Kasumi-1 (cell line): ENCODE measurements at regions not wholly inside any gene's neighbourhood (a gene's known extent, or its start where the extent isn't known, plus 50 kb on each side); places are given as distances from the start of the nearest gene placed in this dataset.

Experiments
- DNase-seq, 2 experiments: peaks; one replicate each; lab custom pipeline; 2025; lab: John Stamatoyannopoulos, UW

- no peak for DNase-seq
These were observed 1206.1 kb downstream of the ARAP2 start for GRCh38 chr4:35038079-35038805.

- no peak for DNase-seq
These were observed 1205.5 kb downstream of the ARAP2 start for GRCh38 chr4:35038845-35039244.

- DNase-seq = no peak
These were observed 1191.8 kb downstream of the ARAP2 start for GRCh38 chr4:35052546-35052945.

- DNase-seq = no peak
These were observed 1181.2 kb downstream of the ARAP2 start for GRCh38 chr4:35063031-35063570.

- DNase-seq = no peak
These were observed 1177.9 kb downstream of the ARAP2 start for GRCh38 chr4:35066406-35066805.

- DNase-seq = no peak
These were observed 1163.5 kb downstream of the ARAP2 start for GRCh38 chr4:35080799-35081198.

GRCh38 chr4:35087218-35087617, 1157.1 kb downstream of the ARAP2 start:
- no peak for DNase-seq

- DNase-seq = no peak
These were observed 1143.4 kb downstream of the ARAP2 start for GRCh38 chr4:35100932-35101331.

GRCh38 chr4:35102066-35102465, 1142.2 kb downstream of the ARAP2 start:
- no peak for DNase-seq

GRCh38 chr4:35105486-35105885, 1138.8 kb downstream of the ARAP2 start:
- no peak for DNase-seq

GRCh38 chr4:35106091-35106734, 1138.1 kb downstream of the ARAP2 start:
- DNase-seq = no peak

- no peak for DNase-seq
These were observed 1120.2 kb downstream of the ARAP2 start for GRCh38 chr4:35124106-35124505.

- no peak for DNase-seq
These were observed 1118.2 kb downstream of the ARAP2 start for GRCh38 chr4:35125995-35126712.

GRCh38 chr4:35138449-35138848, 1105.9 kb downstream of the ARAP2 start:
- DNase-seq = no peak

- DNase-seq = no peak
These were observed 1096.6 kb downstream of the ARAP2 start for GRCh38 chr4:35147761-35148160.

- no peak for DNase-seq
These were observed 1092.3 kb downstream of the ARAP2 start for GRCh38 chr4:35151816-35152572.

GRCh38 chr4:35163168-35163567, 1081.1 kb downstream of the ARAP2 start:
- no peak for DNase-seq

GRCh38 chr4:35164063-35164462, 1080.3 kb downstream of the ARAP2 start:
- no peak for DNase-seq

GRCh38 chr4:35166466-35166865, 1077.8 kb downstream of the ARAP2 start:
- no peak for DNase-seq

- DNase-seq = no peak
These were observed 1076.9 kb downstream of the ARAP2 start for GRCh38 chr4:35167385-35167784.

GRCh38 chr4:35175487-35175886, 1068.8 kb downstream of the ARAP2 start:
- DNase-seq = no peak

GRCh38 chr4:35175894-35176293, 1068.4 kb downstream of the ARAP2 start:
- DNase-seq = no peak
